OCI-LY3 (cell line): ENCODE measurements at regions not wholly inside any gene's neighbourhood (a gene's known extent, or its start where the extent isn't known, plus 50 kb on each side); places are given as distances from the start of the nearest gene placed in this dataset.

Source experiments
- CTCF ChIP-seq: fragments of 200-600, 300-600 bp; sonication (generic); IDR thresholded peaks from 2 replicates; pipeline ENCODE4 v1.5.1; 2014; ENCODE audit warnings: antibody characterized with exemption, low read length, low read depth
- EZH2phosphoT487 ChIP-seq: fragments of 200-600 bp; shearing (Covaris generic); IDR thresholded peaks from 2 replicates; pipeline ENCODE4 v1.6.1; 2018; ENCODE audit warnings: antibody characterized with exemption, mixed run types, low read depth

DNA sequence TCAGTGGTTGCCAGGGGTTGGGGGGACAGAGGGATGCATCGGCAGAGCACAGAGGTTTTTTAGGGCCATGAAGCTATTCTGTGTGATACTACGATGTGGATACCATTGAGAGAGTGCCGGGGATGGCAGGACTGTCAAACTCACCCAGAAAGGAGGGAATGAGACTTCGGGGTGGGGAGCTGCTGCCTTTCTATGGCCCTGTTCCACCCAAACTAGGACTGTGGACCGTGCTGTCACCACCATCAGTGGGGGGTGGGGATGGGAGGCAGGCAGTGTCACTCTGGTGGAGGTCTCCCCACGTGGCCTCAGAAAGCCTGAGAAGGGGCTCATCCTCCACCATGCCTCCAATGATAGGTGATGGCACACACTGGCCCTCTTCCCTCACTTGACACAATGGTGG is 146.2 kb downstream of the PTPN20 start:
- TF ChIP-seq CTCF (no peak), EZH2phosphoT487 (no peak)
